ENCODE measurements at regions not wholly inside any gene's neighbourhood (a gene's known extent, or its start where the extent isn't known, plus 50 kb on each side); places are given as distances from the start of the nearest gene placed in this dataset.

GRCh38 chrX:33605997-33606396 lies 394.6 kb upstream of the DMD start:
- peaks cover 5% of the 10 kb centered on the region for H3K9me3 Mint-ChIP-seq
- H3K27ac Mint-ChIP-seq: no peak overlapping the region
- POLR2A ChIA-PET: no interaction called here
- DNase-seq (ENCODE audit: low spot score): no peak
- H3K27me3 Mint-ChIP-seq (ENCODE audit: low read depth): no peaks in the 10 kb centered on the region
- no peaks in the 10 kb centered on the region for H3K36me3 Mint-ChIP-seq
- no peak for ATAC-seq
- TF ChIP-seq PREB (CRISPR knock-in tag; IDR thresholded peaks at IDR 0.05; ENCODE audit: borderline replicate concordance): no peak
- TF ChIP-seq NR3C1 (CRISPR knock-in tag; conservative IDR thresholded peaks at IDR 0.05; ENCODE audit: low read depth): no peak
- TF ChIP-seq MYBL2 (CRISPR knock-in tag; IDR thresholded peaks at IDR 0.05): no peak
- TF ChIP-seq OVOL2 (CRISPR knock-in tag; IDR thresholded peaks at IDR 0.05; ENCODE audit: borderline replicate concordance): no peak
- TF ChIP-seq ATF2 (CRISPR knock-in tag; IDR thresholded peaks at IDR 0.05; ENCODE audit: borderline replicate concordance, low read depth): no peak
- TF ChIP-seq ZBTB21 (CRISPR knock-in tag; IDR thresholded peaks at IDR 0.05; ENCODE audit: borderline replicate concordance): no peak
- no peak for TF ChIP-seq MXD4 (CRISPR knock-in tag; IDR thresholded peaks at IDR 0.05; ENCODE audit: borderline replicate concordance)
- TF ChIP-seq ATF3 (CRISPR knock-in tag; conservative IDR thresholded peaks at IDR 0.05): no peak
- no peak for TF ChIP-seq ATF6 (CRISPR knock-in tag; IDR thresholded peaks at IDR 0.05)
- TF ChIP-seq FOXP4 (CRISPR knock-in tag; IDR thresholded peaks at IDR 0.05): no peak
- no peak for TF ChIP-seq NR1H2 (CRISPR knock-in tag; IDR thresholded peaks at IDR 0.05)
- no peak for TF ChIP-seq IRF1 (CRISPR knock-in tag; IDR thresholded peaks at IDR 0.05)
- no peak for TF ChIP-seq TP53 (CRISPR knock-in tag; IDR thresholded peaks at IDR 0.05)
- no peak for TF ChIP-seq TCF7 (CRISPR knock-in tag; IDR thresholded peaks at IDR 0.05; ENCODE audit: low read depth)
- no peak for TF ChIP-seq NFE2L1 (CRISPR knock-in tag; IDR thresholded peaks at IDR 0.05)
- TF ChIP-seq IRF2 (CRISPR knock-in tag; IDR thresholded peaks at IDR 0.05; ENCODE audit: borderline replicate concordance, low read depth): no peak
- no peak for TF ChIP-seq USF1 (CRISPR knock-in tag; IDR thresholded peaks at IDR 0.05)
- no peak for TF ChIP-seq CBFB (CRISPR knock-in tag; IDR thresholded peaks at IDR 0.05; ENCODE audit: low read depth)
- TF ChIP-seq ATF1 (CRISPR knock-in tag; IDR thresholded peaks at IDR 0.05): no peak
- H3K4me3 Mint-ChIP-seq: no peak overlapping the region
- CTCF ChIA-PET: no interaction called here
- no peaks in the 10 kb centered on the region for H3K4me1 Mint-ChIP-seq

Data from WTC11 (cell line).